HEK293 (cell line): ENCODE measurements at regions not wholly inside any gene's neighbourhood (a gene's known extent, or its start where the extent isn't known, plus 50 kb on each side); places are given as distances from the start of the nearest gene placed in this dataset.
"Not testable (repeated sequence)": the region's sequence is repeated elsewhere in the genome, so short reads cannot be mapped to it uniquely, and the experiment has no call there.

Source experiments
- CTCF ChIA-PET: fragments of 350-600 bp; formaldehyde crosslinking; extraction: SDS; loops from one replicate; lab custom pipeline; 2021; ENCODE audit warnings: antibody characterized with exemption; lab: Yijun Ruan, JAX
- POLR2A ChIA-PET: fragments of 300-600 bp; formaldehyde crosslinking; extraction: SDS; loops from one replicate; lab custom pipeline; 2020; ENCODE audit warnings: antibody characterized with exemption, inconsistent platforms; lab: Yijun Ruan, JAX
- H3K27ac ChIP-seq: fragments of 200-500 bp; sonication (Bioruptor generic); 2 replicates; pipeline ENCODE4 v1.5.1; 2014; ENCODE audit warnings: low read depth, low read length, control low read depth, inconsistent platforms; ENCODE audit errors: extremely low read depth
- H3K36me3 ChIP-seq, 2 experiments: fragments of 200-500 bp in 1 of 2; sonication (Bioruptor generic) in 1 of 2; 1 replicate in 1 of 2; 2 replicates in 1 of 2; pipeline ENCODE4 v1.5.1; 2014 to 2017; ENCODE audit warnings: inconsistent platforms in 2 of 2, low read length in 2 of 2; ENCODE audit not compliant: control insufficient read depth in 2 of 2, insufficient read depth in 1 of 2
- H3K4me1 ChIP-seq: fragments of 200-500 bp; sonication (Bioruptor generic); 2 replicates; pipeline ENCODE4 v1.5.1; 2014; ENCODE audit warnings: mild to moderate bottlenecking, low read length, inconsistent platforms; ENCODE audit not compliant: control insufficient read depth, insufficient read depth
- H3K4me3 ChIP-seq: 2 replicates; pipeline ENCODE4 v1.5.1; 2011; ENCODE audit warnings: low read depth, mild to moderate bottlenecking, control low read depth, low read length, moderate library complexity
- H3K9me3 ChIP-seq: fragments of 200-500 bp; sonication (Bioruptor generic); 2 replicates; pipeline ENCODE4 v1.5.1; 2014; ENCODE audit warnings: low read depth, low read length, inconsistent platforms; ENCODE audit not compliant: control insufficient read depth, insufficient read depth
- MZF1 ChIP-seq: fragments of 450-650 bp; formaldehyde crosslinking; IDR thresholded peaks from 2 replicates; pipeline ENCODE4 v1.5.1; 2017; ENCODE audit warnings: missing biosample characterization, missing genetic modification characterization, borderline replicate concordance
- RBAK ChIP-seq: fragments of 450-650 bp; formaldehyde crosslinking; IDR thresholded peaks from 2 replicates; pipeline ENCODE4 v1.5.1; 2016; ENCODE audit warnings: missing biosample characterization, missing genetic modification characterization
- SETDB1 ChIP-seq: IDR thresholded peaks from one replicate; pipeline ENCODE4 v1.6.1; 2017; ENCODE audit warnings: mild to moderate bottlenecking, low read length, moderate library complexity, mixed read lengths; ENCODE audit not compliant: insufficient read length
- TCF7L2 ChIP-seq: IDR thresholded peaks from 2 replicates; pipeline ENCODE4 v1.6.1; 2011; ENCODE audit warnings: low read depth, mild to moderate bottlenecking, inconsistent platforms, low read length, moderate library complexity, borderline replicate concordance
- ZBTB20 ChIP-seq: fragments of 450-650 bp; formaldehyde crosslinking; IDR thresholded peaks from 2 replicates; pipeline ENCODE4 v1.5.1; 2016; ENCODE audit warnings: missing biosample characterization, missing genetic modification characterization
- ZNF10 ChIP-seq: fragments of 450-650 bp; formaldehyde crosslinking; IDR thresholded peaks from 2 replicates; pipeline ENCODE4 v1.5.1; 2017; ENCODE audit warnings: missing biosample characterization, missing genetic modification characterization
- ZNF114 ChIP-seq: fragments of 450-650 bp; formaldehyde crosslinking; IDR thresholded peaks from 2 replicates; pipeline ENCODE4 v1.5.0; 2017; ENCODE audit warnings: missing biosample characterization, missing genetic modification characterization
- ZNF132 ChIP-seq: fragments of 450-650 bp; formaldehyde crosslinking; IDR thresholded peaks from 2 replicates; pipeline ENCODE4 v1.5.1; 2017; ENCODE audit warnings: missing biosample characterization, missing genetic modification characterization, borderline replicate concordance
- ZNF133 ChIP-seq: fragments of 450-650 bp; formaldehyde crosslinking; IDR thresholded peaks from 2 replicates; pipeline ENCODE4 v1.5.1; 2016; ENCODE audit warnings: missing biosample characterization, missing genetic modification characterization
- ZNF140 ChIP-seq: fragments of 450-650 bp; formaldehyde crosslinking; IDR thresholded peaks from 2 replicates; pipeline ENCODE4 v1.5.1; 2016; ENCODE audit warnings: missing biosample characterization, missing genetic modification characterization
- ZNF146 ChIP-seq: fragments of 450-650 bp; formaldehyde crosslinking; IDR thresholded peaks from 2 replicates; pipeline ENCODE4 v1.5.1; 2016; ENCODE audit warnings: missing biosample characterization, missing genetic modification characterization
- ZNF175 ChIP-seq: fragments of 450-650 bp; formaldehyde crosslinking; IDR thresholded peaks from 2 replicates; pipeline ENCODE4 v1.5.1; 2016; ENCODE audit warnings: missing biosample characterization, missing genetic modification characterization
- ZNF2 ChIP-seq: fragments of 450-650 bp; formaldehyde crosslinking; IDR thresholded peaks from 2 replicates; pipeline ENCODE4 v1.5.1; 2016; ENCODE audit warnings: missing biosample characterization, missing genetic modification characterization
- ZNF335 ChIP-seq: fragments of 450-650 bp; formaldehyde crosslinking; conservative IDR thresholded peaks from 2 replicates; pipeline ENCODE4 v1.5.1; 2016; ENCODE audit warnings: missing biosample characterization, missing genetic modification characterization
- ZNF473 ChIP-seq: fragments of 450-650 bp; formaldehyde crosslinking; IDR thresholded peaks from 2 replicates; pipeline ENCODE4 v1.5.1; 2017; ENCODE audit warnings: missing biosample characterization, missing genetic modification characterization
- ZNF555 ChIP-seq: fragments of 450-650 bp; formaldehyde crosslinking; conservative IDR thresholded peaks from 2 replicates; pipeline ENCODE4 v1.5.1; 2017; ENCODE audit warnings: missing biosample characterization, mild to moderate bottlenecking, missing genetic modification characterization, inconsistent platforms
- ZNF626 ChIP-seq: fragments of 450-650 bp; sonication (Bioruptor Pico); formaldehyde crosslinking; IDR thresholded peaks from 2 replicates; pipeline ENCODE4 v1.5.1; 2018; ENCODE audit warnings: missing biosample characterization, missing genetic modification characterization, inconsistent platforms
- ZNF629 ChIP-seq: fragments of 450-650 bp; formaldehyde crosslinking; IDR thresholded peaks from 2 replicates; pipeline ENCODE4 v1.5.1; 2017; ENCODE audit warnings: missing biosample characterization, missing genetic modification characterization
- ZNF785 ChIP-seq: fragments of 450-650 bp; formaldehyde crosslinking; IDR thresholded peaks from 2 replicates; pipeline ENCODE4 v1.5.1; 2016; ENCODE audit warnings: missing biosample characterization, missing genetic modification characterization
- ZNF837 ChIP-seq: fragments of 450-650 bp; formaldehyde crosslinking; IDR thresholded peaks from 2 replicates; pipeline ENCODE4 v1.5.1; 2016; ENCODE audit warnings: missing biosample characterization, missing genetic modification characterization
- ZNF843 ChIP-seq: fragments of 450-650 bp; formaldehyde crosslinking; IDR thresholded peaks from 2 replicates; pipeline ENCODE4 v1.5.1; 2016; ENCODE audit warnings: missing biosample characterization, missing genetic modification characterization
- TF ChIP-seq, protein P1 (sequence below): fragments of 450-650 bp; formaldehyde crosslinking; IDR thresholded peaks from 2 replicates; pipeline ENCODE4 v1.5.1; 2016; ENCODE audit warnings: missing biosample characterization, missing genetic modification characterization
- TF ChIP-seq, protein P2 (sequence below): fragments of 450-650 bp; formaldehyde crosslinking; IDR thresholded peaks from 2 replicates; pipeline ENCODE4 v1.5.1; 2016; ENCODE audit warnings: missing biosample characterization, missing genetic modification characterization
- TF ChIP-seq, protein P3 (sequence below): fragments of 450-650 bp; formaldehyde crosslinking; IDR thresholded peaks from 2 replicates; pipeline ENCODE4 v1.5.1; 2016; ENCODE audit warnings: missing biosample characterization, missing genetic modification characterization

DNA sequence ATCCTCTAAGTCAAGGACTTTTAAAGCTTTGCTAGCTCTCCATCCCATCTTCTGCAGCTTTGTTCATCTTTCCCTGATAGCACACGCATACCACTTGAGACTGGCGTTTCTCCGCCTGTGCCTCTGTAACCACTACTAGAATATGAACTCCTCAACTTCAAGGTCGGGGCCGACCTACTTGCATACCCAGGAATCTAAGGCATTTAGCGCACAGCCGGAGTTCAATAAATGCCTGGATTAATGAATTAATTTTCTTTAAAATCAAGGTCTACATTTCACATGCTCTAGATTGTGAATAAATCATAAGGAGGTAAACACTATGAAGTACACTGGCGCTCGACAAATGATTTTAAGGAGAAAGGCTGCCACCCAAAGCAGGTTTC, 89.3 kb downstream of the HNRNPD start (continued):
- peak; percentile 95 for TF ChIP-seq ZNF335 (tag by site-specific recombination)
- TF ChIP-seq ZNF133: no peak
- TF ChIP-seq, all 188 proteins: peak for 3

DNA sequence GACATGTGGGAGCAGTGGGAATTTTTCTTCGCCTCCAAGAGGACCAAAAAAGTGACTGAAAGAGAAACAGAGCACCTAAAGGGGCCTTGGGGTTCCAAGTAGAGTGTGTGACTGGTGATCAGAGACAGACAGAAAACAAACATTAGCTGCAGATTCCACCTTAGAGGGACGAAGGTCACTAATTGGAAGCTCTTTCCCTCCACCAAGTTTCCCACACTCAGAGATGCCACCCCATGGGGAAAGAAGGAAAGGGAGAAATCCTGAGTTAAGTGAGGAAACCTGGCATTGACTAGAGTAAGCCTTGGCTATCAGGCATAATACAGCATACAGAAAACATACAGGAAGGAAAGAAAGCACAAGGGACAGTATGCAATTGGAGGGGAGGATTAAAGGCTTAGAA, 90.9 kb downstream of the HNRNPD start:
- POLR2A ChIA-PET: no interaction called here
- no peaks in the 10 kb centered on the region for H3K9me3 ChIP-seq
- CTCF ChIA-PET: interaction anchor here (0.6 to 1.5 kb wide), 3 partner anchors 10 to 89 kb away, joined by 3 to 7 read pairs (median 4); no protein-coding TSS in a partner anchor
- no peak overlapping the region for H3K27ac ChIP-seq
- TF ChIP-seq TCF7L2: no peak
- no peak for TF ChIP-seq ZNF114 (tag by site-specific recombination)
- no peak for TF ChIP-seq ZNF555
- TF ChIP-seq RBAK (tag by site-specific recombination): no peak
- TF ChIP-seq ZNF132: no peak
- TF ChIP-seq ZNF10 (tag by site-specific recombination): no peak
- TF ChIP-seq ZNF837 (tag by site-specific recombination): no peak
- TF ChIP-seq ZNF785 (tag by site-specific recombination): no peak
- TF ChIP-seq MZF1: no peak
- TF ChIP-seq, protein P1, sequence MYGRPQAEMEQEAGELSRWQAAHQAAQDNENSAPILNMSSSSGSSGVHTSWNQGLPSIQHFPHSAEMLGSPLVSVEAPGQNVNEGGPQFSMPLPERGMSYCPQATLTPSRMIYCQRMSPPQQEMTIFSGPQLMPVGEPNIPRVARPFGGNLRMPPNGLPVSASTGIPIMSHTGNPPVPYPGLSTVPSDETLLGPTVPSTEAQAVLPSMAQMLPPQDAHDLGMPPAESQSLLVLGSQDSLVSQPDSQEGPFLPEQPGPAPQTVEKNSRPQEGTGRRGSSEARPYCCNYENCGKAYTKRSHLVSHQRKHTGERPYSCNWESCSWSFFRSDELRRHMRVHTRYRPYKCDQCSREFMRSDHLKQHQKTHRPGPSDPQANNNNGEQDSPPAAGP: no peak
- TF ChIP-seq ZNF626 (tag by site-specific recombination): no peak
- TF ChIP-seq ZNF175 (tag by site-specific recombination): no peak
- no peak for TF ChIP-seq SETDB1
- no peaks in the 10 kb centered on the region for H3K4me1 ChIP-seq
- H3K4me3 ChIP-seq: no peak overlapping the region
- no peaks in the 10 kb centered on the region for H3K36me3 ChIP-seq

DNA sequence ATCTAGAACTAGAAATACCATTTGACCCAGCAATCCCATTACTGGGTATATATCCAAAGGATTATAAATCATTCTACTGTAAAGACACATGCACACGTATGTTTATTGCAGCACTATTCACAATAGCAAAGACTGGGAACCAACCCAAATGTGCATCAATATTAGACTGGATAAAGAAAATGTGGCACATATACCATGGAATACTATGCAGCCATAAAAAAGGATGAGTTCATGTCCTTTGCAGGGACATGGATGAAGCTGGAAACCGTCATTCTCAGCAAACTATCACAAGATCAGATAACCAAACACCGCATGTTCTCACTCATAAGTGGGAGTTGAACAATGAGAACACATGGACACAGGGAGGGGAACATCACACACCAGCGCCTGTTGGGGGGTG, 94.2 kb downstream of the HNRNPD start:
- H3K27ac ChIP-seq, H3K9me3 ChIP-seq, H3K36me3 ChIP-seq, POLR2A ChIA-PET, H3K4me3 ChIP-seq, CTCF ChIA-PET, H3K4me1 ChIP-seq: not testable (repeated sequence)
- TF ChIP-seq ZNF146 (tag by site-specific recombination): peak; percentile 90

DNA sequence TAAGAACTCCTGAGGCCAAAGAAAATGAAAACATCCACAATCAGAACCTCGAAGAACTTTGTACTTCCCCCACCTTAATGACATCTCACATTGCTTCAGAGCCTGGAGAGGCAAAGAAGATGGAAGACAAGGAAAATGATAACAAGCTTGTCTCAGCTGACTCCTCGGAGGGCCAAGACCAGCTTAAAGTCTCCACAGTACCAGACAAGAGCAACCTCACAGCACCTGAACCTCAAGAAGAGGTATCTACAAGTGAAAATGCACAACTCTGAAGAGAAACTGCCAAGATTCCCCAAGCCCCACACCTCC, 97.5 kb downstream of the HNRNPD start:
- ChIA-PET CTCF (interaction anchor here (0.6 kb wide), 1 partner anchor 89 kb away, joined by 3 read pairs; no protein-coding TSS in a partner anchor), POLR2A (no interaction called here)

DNA sequence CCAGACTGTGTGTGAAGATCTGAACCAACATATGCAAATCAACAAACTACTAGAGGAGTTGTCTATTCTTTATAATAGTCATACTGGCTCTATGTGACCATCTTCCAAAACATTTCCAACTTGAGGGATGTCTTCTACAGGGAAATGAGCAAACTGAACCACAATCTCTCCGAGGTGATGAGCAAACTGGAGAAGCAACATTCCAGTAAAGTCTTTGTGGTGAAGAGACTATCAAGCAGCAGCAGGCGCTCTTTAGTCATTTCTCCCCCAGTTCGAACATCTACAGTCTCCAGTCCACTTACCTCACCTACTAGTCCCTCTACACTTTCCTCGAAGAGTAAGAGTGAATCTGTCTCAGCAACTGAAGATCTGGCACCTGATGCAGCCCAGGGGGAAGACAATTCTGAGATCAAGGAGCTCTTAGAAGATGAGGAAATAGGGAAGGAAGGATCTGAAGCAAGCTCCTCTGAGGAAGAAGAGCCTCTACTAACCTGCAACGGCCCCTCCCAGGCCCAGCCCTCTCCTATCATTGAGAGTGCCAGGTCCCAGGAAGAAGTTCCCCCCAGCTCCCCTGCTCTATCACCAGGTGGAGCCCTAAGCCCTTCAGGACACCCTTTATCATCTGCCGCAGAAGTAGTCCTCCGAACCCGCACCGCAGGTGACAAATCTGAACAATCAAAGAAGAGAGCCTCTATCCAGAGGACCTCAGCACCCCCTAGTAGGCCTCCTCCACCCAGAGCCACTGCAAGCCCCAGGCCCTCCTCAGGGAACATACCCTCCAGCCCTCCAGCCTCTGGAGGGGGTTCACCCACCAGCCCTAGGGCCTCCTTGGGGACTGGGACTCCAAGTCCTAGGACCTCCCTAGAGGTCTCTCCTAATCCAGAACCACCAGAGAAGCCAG, 98.1 kb downstream of the HNRNPD start:
- peaks cover 2% of the 10 kb centered on the region; the same call in 1 of the 2 replicates for H3K4me1 ChIP-seq
- H3K9me3 ChIP-seq: no peaks in the 10 kb centered on the region
- POLR2A ChIA-PET: no interaction called here
- H3K36me3 ChIP-seq: no peaks in the 10 kb centered on the region
- H3K4me3 ChIP-seq: no peak overlapping the region
- H3K27ac ChIP-seq: no peak overlapping the region
- TF ChIP-seq ZNF629 (tag by site-specific recombination) (no peak), ZNF473 (tag by site-specific recombination) (no peak), ZNF843 (no peak)
- TF ChIP-seq, protein P2, sequence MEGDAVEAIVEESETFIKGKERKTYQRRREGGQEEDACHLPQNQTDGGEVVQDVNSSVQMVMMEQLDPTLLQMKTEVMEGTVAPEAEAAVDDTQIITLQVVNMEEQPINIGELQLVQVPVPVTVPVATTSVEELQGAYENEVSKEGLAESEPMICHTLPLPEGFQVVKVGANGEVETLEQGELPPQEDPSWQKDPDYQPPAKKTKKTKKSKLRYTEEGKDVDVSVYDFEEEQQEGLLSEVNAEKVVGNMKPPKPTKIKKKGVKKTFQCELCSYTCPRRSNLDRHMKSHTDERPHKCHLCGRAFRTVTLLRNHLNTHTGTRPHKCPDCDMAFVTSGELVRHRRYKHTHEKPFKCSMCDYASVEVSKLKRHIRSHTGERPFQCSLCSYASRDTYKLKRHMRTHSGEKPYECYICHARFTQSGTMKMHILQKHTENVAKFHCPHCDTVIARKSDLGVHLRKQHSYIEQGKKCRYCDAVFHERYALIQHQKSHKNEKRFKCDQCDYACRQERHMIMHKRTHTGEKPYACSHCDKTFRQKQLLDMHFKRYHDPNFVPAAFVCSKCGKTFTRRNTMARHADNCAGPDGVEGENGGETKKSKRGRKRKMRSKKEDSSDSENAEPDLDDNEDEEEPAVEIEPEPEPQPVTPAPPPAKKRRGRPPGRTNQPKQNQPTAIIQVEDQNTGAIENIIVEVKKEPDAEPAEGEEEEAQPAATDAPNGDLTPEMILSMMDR: 0 out of 2 replicates have a peak, but pooled peaks have one; percentile 37
- TF ChIP-seq, protein P3, sequence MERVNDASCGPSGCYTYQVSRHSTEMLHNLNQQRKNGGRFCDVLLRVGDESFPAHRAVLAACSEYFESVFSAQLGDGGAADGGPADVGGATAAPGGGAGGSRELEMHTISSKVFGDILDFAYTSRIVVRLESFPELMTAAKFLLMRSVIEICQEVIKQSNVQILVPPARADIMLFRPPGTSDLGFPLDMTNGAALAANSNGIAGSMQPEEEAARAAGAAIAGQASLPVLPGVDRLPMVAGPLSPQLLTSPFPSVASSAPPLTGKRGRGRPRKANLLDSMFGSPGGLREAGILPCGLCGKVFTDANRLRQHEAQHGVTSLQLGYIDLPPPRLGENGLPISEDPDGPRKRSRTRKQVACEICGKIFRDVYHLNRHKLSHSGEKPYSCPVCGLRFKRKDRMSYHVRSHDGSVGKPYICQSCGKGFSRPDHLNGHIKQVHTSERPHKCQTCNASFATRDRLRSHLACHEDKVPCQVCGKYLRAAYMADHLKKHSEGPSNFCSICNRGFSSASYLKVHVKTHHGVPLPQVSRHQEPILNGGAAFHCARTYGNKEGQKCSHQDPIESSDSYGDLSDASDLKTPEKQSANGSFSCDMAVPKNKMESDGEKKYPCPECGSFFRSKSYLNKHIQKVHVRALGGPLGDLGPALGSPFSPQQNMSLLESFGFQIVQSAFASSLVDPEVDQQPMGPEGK (tag by site-specific recombination): no peak
- CTCF ChIA-PET: no interaction called here

More for the DNA sequence above, 97.5 kb downstream of the HNRNPD start:
- Histone ChIP-seq H3K4me1 (peaks cover 2% of the 10 kb centered on the region; the same call in 1 of the 2 replicates), H3K36me3 (no peaks in the 10 kb centered on the region), H3K4me3 (no peak overlapping the region), H3K27ac (no peak overlapping the region), H3K9me3 (no peaks in the 10 kb centered on the region)
- no peak for TF ChIP-seq ZBTB20 (tag by site-specific recombination)
- TF ChIP-seq ZNF140 (tag by site-specific recombination): no peak
- TF ChIP-seq ZNF2: no peak
